ENCODE measurements at regions not wholly inside any gene's neighbourhood (a gene's known extent, or its start where the extent isn't known, plus 50 kb on each side); places are given as distances from the start of the nearest gene placed in this dataset.

GRCh38 chr16:77539421-77540034 is 104.7 kb upstream of the ADAMTS18 start:
- TF ChIP-seq CTCF (IDR thresholded peaks at IDR 0.05) (no peak), POLR2A (IDR thresholded peaks at IDR 0.05) (no peak)
